MM.1S (cell line): ENCODE measurements at regions not wholly inside any gene's neighbourhood (a gene's known extent, or its start where the extent isn't known, plus 50 kb on each side); places are given as distances from the start of the nearest gene placed in this dataset.

Experiments
- EZH2 ChIP-seq: fragments of 300-600 bp; sonication (generic); optimal IDR thresholded peaks from 2 replicates; pipeline ENCODE3; 2017; ENCODE audit warnings: low read depth, mild to moderate bottlenecking, antibody characterized with exemption, low read length, mixed read lengths
- TF ChIP-seq, protein P1 (sequence below): fragments of 300-600 bp; sonication (generic); IDR thresholded peaks from 2 replicates; pipeline ENCODE4 v1.5.1; 2016; ENCODE audit warnings: antibody characterized with exemption, low read length, mixed read lengths

DNA sequence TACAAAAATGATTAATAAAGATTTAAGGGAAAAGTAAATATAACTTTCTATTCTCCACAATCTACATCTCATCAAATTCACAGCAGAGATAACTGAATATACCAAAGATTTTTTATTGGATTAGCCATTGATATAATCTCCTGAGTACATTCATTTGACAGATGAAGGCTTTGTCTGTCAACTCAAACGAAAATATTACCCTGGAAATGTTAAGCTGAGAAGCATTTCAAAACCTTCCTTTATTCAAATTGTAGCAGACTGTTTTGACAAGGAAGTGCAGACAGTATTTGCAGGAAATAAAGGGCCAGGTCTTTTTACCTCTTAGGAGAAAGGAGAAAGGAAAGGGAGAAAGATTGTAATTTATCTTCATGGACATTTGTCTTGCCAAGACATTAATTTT, 473.5 kb downstream of the TMEM182 start:
- TF ChIP-seq, protein P1, sequence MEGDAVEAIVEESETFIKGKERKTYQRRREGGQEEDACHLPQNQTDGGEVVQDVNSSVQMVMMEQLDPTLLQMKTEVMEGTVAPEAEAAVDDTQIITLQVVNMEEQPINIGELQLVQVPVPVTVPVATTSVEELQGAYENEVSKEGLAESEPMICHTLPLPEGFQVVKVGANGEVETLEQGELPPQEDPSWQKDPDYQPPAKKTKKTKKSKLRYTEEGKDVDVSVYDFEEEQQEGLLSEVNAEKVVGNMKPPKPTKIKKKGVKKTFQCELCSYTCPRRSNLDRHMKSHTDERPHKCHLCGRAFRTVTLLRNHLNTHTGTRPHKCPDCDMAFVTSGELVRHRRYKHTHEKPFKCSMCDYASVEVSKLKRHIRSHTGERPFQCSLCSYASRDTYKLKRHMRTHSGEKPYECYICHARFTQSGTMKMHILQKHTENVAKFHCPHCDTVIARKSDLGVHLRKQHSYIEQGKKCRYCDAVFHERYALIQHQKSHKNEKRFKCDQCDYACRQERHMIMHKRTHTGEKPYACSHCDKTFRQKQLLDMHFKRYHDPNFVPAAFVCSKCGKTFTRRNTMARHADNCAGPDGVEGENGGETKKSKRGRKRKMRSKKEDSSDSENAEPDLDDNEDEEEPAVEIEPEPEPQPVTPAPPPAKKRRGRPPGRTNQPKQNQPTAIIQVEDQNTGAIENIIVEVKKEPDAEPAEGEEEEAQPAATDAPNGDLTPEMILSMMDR, result no peak
- TF ChIP-seq EZH2, result no peak
